ENCODE measurements at regions not wholly inside any gene's neighbourhood (a gene's known extent, or its start where the extent isn't known, plus 50 kb on each side); places are given as distances from the start of the nearest gene placed in this dataset.

DNA sequence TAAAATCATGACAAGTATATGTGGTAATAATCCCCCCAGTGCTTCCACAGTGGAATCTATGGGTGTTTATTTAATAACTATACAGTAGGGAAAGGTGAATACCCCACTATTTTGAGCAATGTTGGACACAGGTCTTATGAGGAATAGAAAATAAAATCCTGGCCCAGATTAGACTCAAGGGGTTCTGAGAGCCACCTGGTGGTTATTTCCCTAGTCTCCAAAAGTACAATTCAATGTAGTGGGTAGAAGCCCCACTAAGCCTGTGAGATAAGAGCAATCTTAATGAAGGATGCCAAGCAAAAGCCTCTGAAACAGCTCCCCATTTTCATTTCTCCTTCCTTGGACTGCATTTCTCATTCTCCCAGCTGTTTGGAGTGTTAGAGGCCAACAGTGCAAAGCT is 328.2 kb upstream of the NR3C2 start:
- TF ChIP-seq TAF1 (IDR thresholded peaks at IDR 0.05; ENCODE audit: low read depth, low read length) (no peak), RFX5 (IDR thresholded peaks at IDR 0.05; ENCODE audit: borderline replicate concordance, low read depth, low read length) (no peak), JUN (IDR thresholded peaks at IDR 0.05; ENCODE audit: low read depth, low read length) (no peak), TAF7 (optimal IDR thresholded peaks at IDR 0.05; ENCODE audit: borderline replicate concordance, low read depth, low read length) (no peak), EZH2 (IDR thresholded peaks at IDR 0.05; ENCODE audit: low read depth, low read length, severe bottlenecking) (no peak), POLR2AphosphoS5 (IDR thresholded peaks at IDR 0.05; ENCODE audit: low read depth, low read length) (no peak), EP300 (IDR thresholded peaks at IDR 0.05; ENCODE audit: borderline replicate concordance in 1 of 2, low read depth in 2 of 2, low read length in 2 of 2) (no peak), RNF2 (IDR thresholded peaks at IDR 0.05; ENCODE audit: borderline replicate concordance, low read depth, low read length, missing control alignments, poor library complexity, severe bottlenecking) (no peak), RXRA (IDR thresholded peaks at IDR 0.05; ENCODE audit: insufficient read depth, low read depth, low read length) (no peak), KDM5A (IDR thresholded peaks at IDR 0.05; ENCODE audit: low read length) (no peak)
- TF ChIP-seq, protein P1, sequence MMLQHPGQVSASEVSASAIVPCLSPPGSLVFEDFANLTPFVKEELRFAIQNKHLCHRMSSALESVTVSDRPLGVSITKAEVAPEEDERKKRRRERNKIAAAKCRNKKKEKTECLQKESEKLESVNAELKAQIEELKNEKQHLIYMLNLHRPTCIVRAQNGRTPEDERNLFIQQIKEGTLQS (IDR thresholded peaks at IDR 0.05; ENCODE audit: insufficient read depth, low read depth, low read length), result no peak
- TF ChIP-seq, protein P2, sequence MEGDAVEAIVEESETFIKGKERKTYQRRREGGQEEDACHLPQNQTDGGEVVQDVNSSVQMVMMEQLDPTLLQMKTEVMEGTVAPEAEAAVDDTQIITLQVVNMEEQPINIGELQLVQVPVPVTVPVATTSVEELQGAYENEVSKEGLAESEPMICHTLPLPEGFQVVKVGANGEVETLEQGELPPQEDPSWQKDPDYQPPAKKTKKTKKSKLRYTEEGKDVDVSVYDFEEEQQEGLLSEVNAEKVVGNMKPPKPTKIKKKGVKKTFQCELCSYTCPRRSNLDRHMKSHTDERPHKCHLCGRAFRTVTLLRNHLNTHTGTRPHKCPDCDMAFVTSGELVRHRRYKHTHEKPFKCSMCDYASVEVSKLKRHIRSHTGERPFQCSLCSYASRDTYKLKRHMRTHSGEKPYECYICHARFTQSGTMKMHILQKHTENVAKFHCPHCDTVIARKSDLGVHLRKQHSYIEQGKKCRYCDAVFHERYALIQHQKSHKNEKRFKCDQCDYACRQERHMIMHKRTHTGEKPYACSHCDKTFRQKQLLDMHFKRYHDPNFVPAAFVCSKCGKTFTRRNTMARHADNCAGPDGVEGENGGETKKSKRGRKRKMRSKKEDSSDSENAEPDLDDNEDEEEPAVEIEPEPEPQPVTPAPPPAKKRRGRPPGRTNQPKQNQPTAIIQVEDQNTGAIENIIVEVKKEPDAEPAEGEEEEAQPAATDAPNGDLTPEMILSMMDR (IDR thresholded peaks at IDR 0.05; ENCODE audit: control extremely low read depth in 1 of 3, insufficient read depth in 1 of 3, low read depth in 1 of 3, low read length in 3 of 3), result no peak

Measured in H1 (cell line).